ENCODE measurements at regions not wholly inside any gene's neighbourhood (a gene's known extent, or its start where the extent isn't known, plus 50 kb on each side); places are given as distances from the start of the nearest gene placed in this dataset.

DNA sequence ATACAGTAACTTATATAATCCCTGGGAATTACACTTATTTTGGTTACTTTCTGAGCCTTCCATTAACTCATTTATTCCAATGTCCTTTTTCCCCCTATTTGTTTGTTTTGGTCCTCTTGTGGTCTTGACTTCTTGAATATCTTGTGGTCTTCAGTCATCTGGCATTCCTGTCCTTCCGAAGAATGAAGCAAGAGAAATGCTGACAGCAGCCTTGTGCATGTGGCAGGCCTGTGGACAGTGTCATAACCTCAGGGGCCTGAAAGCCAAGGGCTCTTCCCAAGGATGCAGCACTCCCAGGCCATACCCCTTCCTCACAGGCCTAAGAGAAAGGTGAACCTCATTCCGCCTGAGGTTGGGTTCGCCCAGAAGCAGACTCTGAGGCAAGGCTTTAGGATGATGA lies 470.2 kb downstream of the DISC1 start:
- 4% methylated on average over 3 of the region's 3 CpGs for WGBS (ENCODE audit: insufficient coverage, low coverage, missing lambda C conversion rate)
- no TSS peak for BruUV-seq (replicated peaks)
- POLR2A ChIA-PET, result no interaction called here

More for the DNA sequence above, 470.2 kb downstream of the DISC1 start:
- intact Hi-C loops (cut with micrococcal nuclease), result no loop called here
- Histone ChIP-seq H3K27me3 (ENCODE audit: control insufficient read depth in 2 of 2, insufficient read depth in 2 of 2, low read length in 2 of 2) (no peaks in the 10 kb centered on the region), H3K27ac (ENCODE audit: extremely low read depth, low read depth, low read length) (no peak overlapping the region), H3K4me2 (ENCODE audit: insufficient read depth, low read length) (no peak overlapping the region), H3K4me3 (no peak overlapping the region), H2AFZ (ENCODE audit: low read depth, low read length) (no peak overlapping the region), H3K9me1 (ENCODE audit: control insufficient read depth, insufficient read depth, low read length) (no peaks in the 10 kb centered on the region), H3K36me3 (ENCODE audit: control insufficient read depth, insufficient read depth, low read length) (no peaks in the 10 kb centered on the region), H3K9ac (ENCODE audit: insufficient read depth in 1 of 2, low read depth in 2 of 2, low read length in 2 of 2) (no peak overlapping the region), H3K4me1 (replicated peaks in 1 of 2; ENCODE audit: control insufficient read depth in 2 of 2, insufficient read depth in 2 of 2, low read length in 2 of 2) (no peaks in the 10 kb centered on the region), H3K9me3 (replicated peaks; ENCODE audit: control insufficient read depth, insufficient read depth, low read depth, low read length) (no peaks in the 10 kb centered on the region), H3K79me2 (ENCODE audit: control insufficient read depth, insufficient read depth, low read length) (no peaks in the 10 kb centered on the region), H4K20me1 (replicated peaks; ENCODE audit: control insufficient read depth, insufficient read depth, low read length) (no peaks in the 10 kb centered on the region)
- no peak for ATAC-seq
- DNase-seq (ENCODE audit: extremely low read depth in 1 of 4, low spot score in 3 of 4), result no peak
- TF ChIP-seq, protein P1, sequence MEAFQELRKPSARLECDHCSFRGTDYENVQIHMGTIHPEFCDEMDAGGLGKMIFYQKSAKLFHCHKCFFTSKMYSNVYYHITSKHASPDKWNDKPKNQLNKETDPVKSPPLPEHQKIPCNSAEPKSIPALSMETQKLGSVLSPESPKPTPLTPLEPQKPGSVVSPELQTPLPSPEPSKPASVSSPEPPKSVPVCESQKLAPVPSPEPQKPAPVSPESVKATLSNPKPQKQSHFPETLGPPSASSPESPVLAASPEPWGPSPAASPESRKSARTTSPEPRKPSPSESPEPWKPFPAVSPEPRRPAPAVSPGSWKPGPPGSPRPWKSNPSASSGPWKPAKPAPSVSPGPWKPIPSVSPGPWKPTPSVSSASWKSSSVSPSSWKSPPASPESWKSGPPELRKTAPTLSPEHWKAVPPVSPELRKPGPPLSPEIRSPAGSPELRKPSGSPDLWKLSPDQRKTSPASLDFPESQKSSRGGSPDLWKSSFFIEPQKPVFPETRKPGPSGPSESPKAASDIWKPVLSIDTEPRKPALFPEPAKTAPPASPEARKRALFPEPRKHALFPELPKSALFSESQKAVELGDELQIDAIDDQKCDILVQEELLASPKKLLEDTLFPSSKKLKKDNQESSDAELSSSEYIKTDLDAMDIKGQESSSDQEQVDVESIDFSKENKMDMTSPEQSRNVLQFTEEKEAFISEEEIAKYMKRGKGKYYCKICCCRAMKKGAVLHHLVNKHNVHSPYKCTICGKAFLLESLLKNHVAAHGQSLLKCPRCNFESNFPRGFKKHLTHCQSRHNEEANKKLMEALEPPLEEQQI (IDR thresholded peaks at IDR 0.05), result no peak
- TF ChIP-seq, protein P2, sequence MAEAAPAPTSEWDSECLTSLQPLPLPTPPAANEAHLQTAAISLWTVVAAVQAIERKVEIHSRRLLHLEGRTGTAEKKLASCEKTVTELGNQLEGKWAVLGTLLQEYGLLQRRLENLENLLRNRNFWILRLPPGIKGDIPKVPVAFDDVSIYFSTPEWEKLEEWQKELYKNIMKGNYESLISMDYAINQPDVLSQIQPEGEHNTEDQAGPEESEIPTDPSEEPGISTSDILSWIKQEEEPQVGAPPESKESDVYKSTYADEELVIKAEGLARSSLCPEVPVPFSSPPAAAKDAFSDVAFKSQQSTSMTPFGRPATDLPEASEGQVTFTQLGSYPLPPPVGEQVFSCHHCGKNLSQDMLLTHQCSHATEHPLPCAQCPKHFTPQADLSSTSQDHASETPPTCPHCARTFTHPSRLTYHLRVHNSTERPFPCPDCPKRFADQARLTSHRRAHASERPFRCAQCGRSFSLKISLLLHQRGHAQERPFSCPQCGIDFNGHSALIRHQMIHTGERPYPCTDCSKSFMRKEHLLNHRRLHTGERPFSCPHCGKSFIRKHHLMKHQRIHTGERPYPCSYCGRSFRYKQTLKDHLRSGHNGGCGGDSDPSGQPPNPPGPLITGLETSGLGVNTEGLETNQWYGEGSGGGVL (CRISPR knock-in tag; IDR thresholded peaks at IDR 0.05), result no peak
- no peak for TF ChIP-seq NR1H2 (CRISPR knock-in tag; IDR thresholded peaks at IDR 0.05)
- TF ChIP-seq, protein P3, sequence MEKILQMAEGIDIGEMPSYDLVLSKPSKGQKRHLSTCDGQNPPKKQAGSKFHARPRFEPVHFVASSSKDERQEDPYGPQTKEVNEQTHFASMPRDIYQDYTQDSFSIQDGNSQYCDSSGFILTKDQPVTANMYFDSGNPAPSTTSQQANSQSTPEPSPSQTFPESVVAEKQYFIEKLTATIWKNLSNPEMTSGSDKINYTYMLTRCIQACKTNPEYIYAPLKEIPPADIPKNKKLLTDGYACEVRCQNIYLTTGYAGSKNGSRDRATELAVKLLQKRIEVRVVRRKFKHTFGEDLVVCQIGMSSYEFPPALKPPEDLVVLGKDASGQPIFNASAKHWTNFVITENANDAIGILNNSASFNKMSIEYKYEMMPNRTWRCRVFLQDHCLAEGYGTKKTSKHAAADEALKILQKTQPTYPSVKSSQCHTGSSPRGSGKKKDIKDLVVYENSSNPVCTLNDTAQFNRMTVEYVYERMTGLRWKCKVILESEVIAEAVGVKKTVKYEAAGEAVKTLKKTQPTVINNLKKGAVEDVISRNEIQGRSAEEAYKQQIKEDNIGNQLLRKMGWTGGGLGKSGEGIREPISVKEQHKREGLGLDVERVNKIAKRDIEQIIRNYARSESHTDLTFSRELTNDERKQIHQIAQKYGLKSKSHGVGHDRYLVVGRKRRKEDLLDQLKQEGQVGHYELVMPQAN (IDR thresholded peaks at IDR 0.05; ENCODE audit: borderline replicate concordance), result no peak
- TF ChIP-seq FOXJ3 (CRISPR knock-in tag; IDR thresholded peaks at IDR 0.05), result no peak
- no peak for TF ChIP-seq ZC3H11A (IDR thresholded peaks at IDR 0.05; ENCODE audit: low read depth, low read length)
- no peak for TF ChIP-seq ETS2 (tag; IDR thresholded peaks at IDR 0.05; ENCODE audit: borderline replicate concordance, poor library complexity, severe bottlenecking)
- no peak for TF ChIP-seq HSF4 (CRISPR knock-in tag; IDR thresholded peaks at IDR 0.05; ENCODE audit: borderline replicate concordance)
- no peak for TF ChIP-seq MAFF (IDR thresholded peaks at IDR 0.05; ENCODE audit: low read length)
- TF ChIP-seq CREM (IDR thresholded peaks at IDR 0.05; ENCODE audit: low read depth), result no peak
- no peak for TF ChIP-seq ADNP (tag; IDR thresholded peaks at IDR 0.05)
- TF ChIP-seq ZNF232 (CRISPR knock-in tag; IDR thresholded peaks at IDR 0.05), result no peak
- TF ChIP-seq ZNF644 (tag; IDR thresholded peaks at IDR 0.05; ENCODE audit: low read depth), result no peak
- no peak for TF ChIP-seq ZNF263 (CRISPR knock-in tag; IDR thresholded peaks at IDR 0.05; ENCODE audit: borderline replicate concordance)
- TF ChIP-seq KLF10 (CRISPR knock-in tag; IDR thresholded peaks at IDR 0.05), result no peak
- TF ChIP-seq ZNF699 (CRISPR knock-in tag; IDR thresholded peaks at IDR 0.05; ENCODE audit: insufficient replicate concordance), result no peak
- no peak for FAIRE-seq
- in situ Hi-C loops (cut with MboI), result no loop called here
- CTCF ChIA-PET (ENCODE audit: low intra/inter-chr PET ratio), result no interaction called here

All from K562 (cell line).